ENCODE measurements at regions not wholly inside any gene's neighbourhood (a gene's known extent, or its start where the extent isn't known, plus 50 kb on each side); places are given as distances from the start of the nearest gene placed in this dataset.

- Histone ChIP-seq H3K27ac (no peak overlapping the region), H3K9me3 (no peaks in the 10 kb centered on the region), H3K36me3 (no peaks in the 10 kb centered on the region), H3K27me3 (no peaks in the 10 kb centered on the region), H3K4me3 (no peak overlapping the region), H3K4me1 (no peaks in the 10 kb centered on the region)
- no peak for DNase-seq
- no peak for TF ChIP-seq POLR2A (IDR thresholded peaks at IDR 0.05)
- TF ChIP-seq, protein P1, sequence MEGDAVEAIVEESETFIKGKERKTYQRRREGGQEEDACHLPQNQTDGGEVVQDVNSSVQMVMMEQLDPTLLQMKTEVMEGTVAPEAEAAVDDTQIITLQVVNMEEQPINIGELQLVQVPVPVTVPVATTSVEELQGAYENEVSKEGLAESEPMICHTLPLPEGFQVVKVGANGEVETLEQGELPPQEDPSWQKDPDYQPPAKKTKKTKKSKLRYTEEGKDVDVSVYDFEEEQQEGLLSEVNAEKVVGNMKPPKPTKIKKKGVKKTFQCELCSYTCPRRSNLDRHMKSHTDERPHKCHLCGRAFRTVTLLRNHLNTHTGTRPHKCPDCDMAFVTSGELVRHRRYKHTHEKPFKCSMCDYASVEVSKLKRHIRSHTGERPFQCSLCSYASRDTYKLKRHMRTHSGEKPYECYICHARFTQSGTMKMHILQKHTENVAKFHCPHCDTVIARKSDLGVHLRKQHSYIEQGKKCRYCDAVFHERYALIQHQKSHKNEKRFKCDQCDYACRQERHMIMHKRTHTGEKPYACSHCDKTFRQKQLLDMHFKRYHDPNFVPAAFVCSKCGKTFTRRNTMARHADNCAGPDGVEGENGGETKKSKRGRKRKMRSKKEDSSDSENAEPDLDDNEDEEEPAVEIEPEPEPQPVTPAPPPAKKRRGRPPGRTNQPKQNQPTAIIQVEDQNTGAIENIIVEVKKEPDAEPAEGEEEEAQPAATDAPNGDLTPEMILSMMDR (IDR thresholded peaks at IDR 0.05), result no peak
- intact Hi-C loops (cut with DNase I; ENCODE audit: low total_unique reads), result no loop called here
Observed at GRCh38 chr5:125552486-125552885, 806.0 kb upstream of the ZNF608 start.

DNA sequence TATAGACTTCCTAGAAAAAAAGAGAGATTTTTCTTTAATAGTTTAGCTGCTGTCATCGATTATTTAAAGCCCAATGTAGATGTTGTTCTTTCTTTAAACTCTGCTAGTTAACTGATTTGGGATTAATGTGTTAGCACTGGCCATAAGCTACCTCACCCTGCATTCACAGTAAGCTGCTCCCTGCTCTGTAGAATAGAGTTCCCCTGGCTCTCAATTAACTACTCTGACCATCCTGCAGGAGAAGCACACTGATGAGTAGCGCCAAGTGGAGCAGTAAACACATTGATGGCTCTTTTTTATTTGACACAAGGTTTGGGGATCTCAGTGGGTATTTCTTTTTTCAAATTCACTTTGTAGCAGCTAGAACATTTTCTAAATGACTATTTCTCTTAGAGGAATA is 807.9 kb upstream of the ZNF608 start:
- Histone ChIP-seq H3K4me3 (no peak overlapping the region), H3K9me3 (no peaks in the 10 kb centered on the region), H3K36me3 (no peaks in the 10 kb centered on the region), H3K27ac (no peak overlapping the region), H3K4me1 (no peaks in the 10 kb centered on the region), H3K27me3 (no peaks in the 10 kb centered on the region)
- TF ChIP-seq, protein P1 (IDR thresholded peaks at IDR 0.05), result no peak
- no peak for TF ChIP-seq POLR2A (IDR thresholded peaks at IDR 0.05)
- intact Hi-C loops (cut with DNase I; ENCODE audit: low total_unique reads), result no loop called here
- no peak for DNase-seq

DNA sequence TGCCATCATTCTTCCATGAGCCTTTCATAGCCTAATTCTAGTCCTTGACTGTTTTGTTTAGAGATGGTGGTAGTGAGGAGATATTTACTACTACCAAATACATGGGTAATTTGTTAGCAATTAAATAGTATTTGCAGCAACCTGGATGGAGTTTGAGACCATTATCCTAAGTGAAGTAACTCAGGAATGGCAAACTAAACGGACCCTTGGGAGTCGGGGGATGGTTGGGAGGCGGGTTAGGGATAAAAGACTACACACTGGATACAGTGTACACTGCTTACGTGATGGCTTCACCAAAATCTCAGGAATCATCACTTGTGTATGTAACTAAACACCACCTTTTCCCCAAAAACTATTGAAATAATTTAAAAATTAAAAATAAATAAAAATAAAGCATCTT is 809.2 kb upstream of the ZNF608 start:
- Histone ChIP-seq H3K4me1 (no peaks in the 10 kb centered on the region), H3K27me3 (no peaks in the 10 kb centered on the region), H3K4me3 (no peak overlapping the region), H3K36me3 (no peaks in the 10 kb centered on the region), H3K27ac (no peak overlapping the region), H3K9me3 (no peaks in the 10 kb centered on the region)
- intact Hi-C loops (cut with DNase I; ENCODE audit: low total_unique reads), result no loop called here
- no peak for TF ChIP-seq POLR2A (IDR thresholded peaks at IDR 0.05)
- DNase-seq, result no peak

DNA sequence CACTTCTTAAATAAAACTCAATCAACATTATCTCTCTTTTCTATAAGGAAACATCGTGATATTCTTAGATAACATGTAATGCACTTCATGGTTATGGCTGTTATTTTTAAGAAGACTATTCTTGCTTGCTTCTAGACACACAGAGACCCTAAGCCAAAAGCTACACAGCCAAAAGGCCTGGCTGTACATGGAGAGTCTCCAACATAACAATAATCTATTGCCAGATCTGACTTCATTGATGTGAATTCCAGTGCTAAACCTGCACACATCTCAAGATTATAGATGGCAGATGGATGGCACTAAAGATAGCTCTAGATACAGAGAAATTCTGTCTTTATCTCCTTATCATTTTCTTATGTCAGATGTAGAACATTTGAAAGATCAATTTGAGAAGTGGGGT is 811.6 kb upstream of the ZNF608 start:
- intact Hi-C loops (cut with DNase I; ENCODE audit: low total_unique reads), result no loop called here
- Histone ChIP-seq H3K9me3 (no peaks in the 10 kb centered on the region), H3K27me3 (no peaks in the 10 kb centered on the region), H3K4me1 (no peaks in the 10 kb centered on the region), H3K27ac (no peak overlapping the region), H3K4me3 (no peak overlapping the region), H3K36me3 (no peaks in the 10 kb centered on the region)
- DNase-seq, result no peak
- TF ChIP-seq, protein P1 (IDR thresholded peaks at IDR 0.05), result no peak
- no peak for TF ChIP-seq POLR2A (IDR thresholded peaks at IDR 0.05)

- no peaks in the 10 kb centered on the region for H3K36me3 ChIP-seq
- H3K9me3 ChIP-seq, result no peaks in the 10 kb centered on the region
- intact Hi-C loops (cut with DNase I; ENCODE audit: low total_unique reads), result no loop called here
- no peaks in the 10 kb centered on the region for H3K27me3 ChIP-seq
- DNase-seq, result no peak
- TF ChIP-seq, protein P1 (IDR thresholded peaks at IDR 0.05), result no peak
- no peak for TF ChIP-seq POLR2A (IDR thresholded peaks at IDR 0.05)
- no peak overlapping the region for H3K27ac ChIP-seq
- no peaks in the 10 kb centered on the region for H3K4me1 ChIP-seq
- H3K4me3 ChIP-seq, result no peak overlapping the region
Observed at GRCh38 chr5:125558466-125558865, 812.0 kb upstream of the ZNF608 start.

- no peak overlapping the region for H3K27ac ChIP-seq
- no peak overlapping the region for H3K4me3 ChIP-seq
- no peak for TF ChIP-seq POLR2A (IDR thresholded peaks at IDR 0.05)
- TF ChIP-seq, protein P1 (IDR thresholded peaks at IDR 0.05), result no peak
- no peaks in the 10 kb centered on the region for H3K4me1 ChIP-seq
- H3K36me3 ChIP-seq, result no peaks in the 10 kb centered on the region
- intact Hi-C loops (cut with DNase I; ENCODE audit: low total_unique reads), result no loop called here
- H3K9me3 ChIP-seq, result no peaks in the 10 kb centered on the region
- H3K27me3 ChIP-seq, result no peaks in the 10 kb centered on the region
- DNase-seq, result peak in 1 of 2 donors; percentile 25
Observed at GRCh38 chr5:125559296-125559695, 812.9 kb upstream of the ZNF608 start.
